ENCODE measurements at regions not wholly inside any gene's neighbourhood (a gene's known extent, or its start where the extent isn't known, plus 50 kb on each side); places are given as distances from the start of the nearest gene placed in this dataset.

DNA sequence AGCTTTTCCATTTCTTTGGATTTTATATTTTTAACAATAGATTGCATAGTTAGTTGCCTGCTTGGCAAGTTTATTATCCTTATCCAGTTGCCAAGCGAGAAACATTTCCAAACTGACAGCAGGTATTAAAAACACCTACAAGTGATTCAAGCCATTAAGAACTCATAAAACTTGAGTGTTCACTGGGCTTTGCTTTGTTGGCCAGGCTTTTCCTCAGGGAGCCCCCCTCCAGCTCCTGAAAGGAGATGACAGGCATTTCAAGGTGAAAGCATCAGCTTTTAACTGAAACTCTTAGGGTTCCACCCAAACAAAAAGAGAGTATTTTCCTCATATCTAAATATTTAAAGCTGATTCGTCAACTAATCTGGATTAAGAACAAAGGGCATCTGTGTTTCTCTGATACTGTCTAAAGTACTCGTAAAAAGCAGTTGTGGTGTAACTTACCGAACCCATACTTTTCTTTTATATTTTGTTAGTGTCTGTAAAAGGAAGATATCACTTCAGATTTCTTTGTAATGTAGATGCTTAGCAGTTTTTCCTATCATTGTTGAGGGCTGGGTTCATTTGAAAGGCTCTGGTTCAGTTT lies 363.4 kb downstream of the OTOL1 start:
- POLR2A ChIA-PET (ENCODE audit: low non-redundant PET), result no interaction called here

DNA sequence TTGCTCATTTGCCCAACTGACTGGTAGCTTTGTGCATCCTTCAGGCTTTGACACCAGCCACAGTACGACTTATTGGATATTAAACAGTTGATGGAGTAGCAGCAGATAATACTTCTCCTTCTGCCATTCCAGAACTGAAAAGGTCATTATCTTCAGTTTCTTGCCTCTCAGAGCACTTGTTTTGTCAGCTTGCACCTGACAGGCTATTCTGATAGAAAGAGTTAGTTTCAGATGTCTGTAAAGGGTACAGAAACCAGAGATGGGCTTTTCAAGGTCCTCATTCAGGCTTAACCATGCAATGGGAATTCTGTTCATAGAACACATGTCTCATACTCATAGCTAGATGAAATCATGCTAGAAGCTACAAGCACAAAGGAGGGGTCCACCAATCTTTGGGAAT lies 367.2 kb downstream of the OTOL1 start:
- ChIA-PET POLR2A (ENCODE audit: low non-redundant PET) (no interaction called here), CTCF (no interaction called here)
- no peak for DNase-seq (ENCODE audit: low spot score)
- TF ChIP-seq, protein P1, sequence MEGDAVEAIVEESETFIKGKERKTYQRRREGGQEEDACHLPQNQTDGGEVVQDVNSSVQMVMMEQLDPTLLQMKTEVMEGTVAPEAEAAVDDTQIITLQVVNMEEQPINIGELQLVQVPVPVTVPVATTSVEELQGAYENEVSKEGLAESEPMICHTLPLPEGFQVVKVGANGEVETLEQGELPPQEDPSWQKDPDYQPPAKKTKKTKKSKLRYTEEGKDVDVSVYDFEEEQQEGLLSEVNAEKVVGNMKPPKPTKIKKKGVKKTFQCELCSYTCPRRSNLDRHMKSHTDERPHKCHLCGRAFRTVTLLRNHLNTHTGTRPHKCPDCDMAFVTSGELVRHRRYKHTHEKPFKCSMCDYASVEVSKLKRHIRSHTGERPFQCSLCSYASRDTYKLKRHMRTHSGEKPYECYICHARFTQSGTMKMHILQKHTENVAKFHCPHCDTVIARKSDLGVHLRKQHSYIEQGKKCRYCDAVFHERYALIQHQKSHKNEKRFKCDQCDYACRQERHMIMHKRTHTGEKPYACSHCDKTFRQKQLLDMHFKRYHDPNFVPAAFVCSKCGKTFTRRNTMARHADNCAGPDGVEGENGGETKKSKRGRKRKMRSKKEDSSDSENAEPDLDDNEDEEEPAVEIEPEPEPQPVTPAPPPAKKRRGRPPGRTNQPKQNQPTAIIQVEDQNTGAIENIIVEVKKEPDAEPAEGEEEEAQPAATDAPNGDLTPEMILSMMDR (conservative IDR thresholded peaks at IDR 0.05; ENCODE audit: low read depth), result no peak
- H3K27ac ChIP-seq, result no peak overlapping the region

More for the DNA sequence above, 363.4 kb downstream of the OTOL1 start:
- H3K27ac ChIP-seq, result no peak overlapping the region
- CTCF ChIA-PET, result no interaction called here
- TF ChIP-seq, protein P1 (conservative IDR thresholded peaks at IDR 0.05; ENCODE audit: low read depth), result no peak
- DNase-seq (ENCODE audit: low spot score), result no peak

DNA sequence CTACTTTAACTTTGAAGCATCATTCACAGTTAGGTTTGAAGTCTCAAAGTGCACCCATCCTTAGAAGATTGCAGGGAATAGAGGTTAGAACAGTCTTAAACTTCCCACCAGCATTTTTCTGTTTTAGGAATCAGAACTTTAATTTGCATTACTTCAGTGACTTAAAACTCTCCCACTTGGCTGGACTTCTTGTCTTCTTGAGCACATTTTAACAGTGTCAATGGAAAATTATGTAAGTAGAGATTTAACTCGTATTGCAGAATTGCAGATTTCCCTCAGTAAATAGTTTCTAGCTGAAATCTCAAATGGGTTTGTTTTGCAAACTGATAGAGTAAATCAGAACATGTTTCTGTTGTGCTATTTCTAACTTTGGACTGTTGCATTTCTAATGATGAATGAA lies 369.6 kb downstream of the OTOL1 start:
- ChIA-PET CTCF (no interaction called here), POLR2A (ENCODE audit: low non-redundant PET) (no interaction called here)
- TF ChIP-seq, protein P1 (conservative IDR thresholded peaks at IDR 0.05; ENCODE audit: low read depth), result no peak

DNA sequence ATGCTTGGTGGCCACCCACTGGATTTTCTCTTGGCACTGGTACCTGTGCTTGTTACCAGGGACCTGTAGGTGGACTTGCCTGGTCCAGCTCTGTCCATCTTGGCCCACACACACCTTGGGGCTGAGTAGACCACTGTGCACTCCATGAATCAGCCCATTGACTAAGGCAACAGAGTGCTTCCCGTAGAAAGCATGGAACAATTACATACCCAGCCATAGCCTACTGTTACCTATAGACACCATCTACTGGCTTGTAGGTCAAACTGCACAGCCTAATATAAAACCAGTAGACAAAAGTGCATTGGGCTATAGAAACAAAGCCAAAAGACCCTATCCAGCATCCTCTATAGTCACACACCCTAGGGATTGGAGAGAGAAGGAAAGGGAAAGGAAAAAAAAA lies 378.9 kb downstream of the OTOL1 start:
- TF ChIP-seq, protein P1 (conservative IDR thresholded peaks at IDR 0.05; ENCODE audit: low read depth), result no peak
- CTCF ChIA-PET, result interaction anchor here (0.7 kb wide), 1 partner anchor 21 kb away, joined by 4 read pairs; no protein-coding TSS in a partner anchor
- no peak for DNase-seq (ENCODE audit: low spot score)
- POLR2A ChIA-PET (ENCODE audit: low non-redundant PET), result no interaction called here
- no peak overlapping the region for H3K27ac ChIP-seq

More for the DNA sequence above, 369.6 kb downstream of the OTOL1 start:
- DNase-seq (ENCODE audit: low spot score), result no peak
- no peak overlapping the region for H3K27ac ChIP-seq

DNA sequence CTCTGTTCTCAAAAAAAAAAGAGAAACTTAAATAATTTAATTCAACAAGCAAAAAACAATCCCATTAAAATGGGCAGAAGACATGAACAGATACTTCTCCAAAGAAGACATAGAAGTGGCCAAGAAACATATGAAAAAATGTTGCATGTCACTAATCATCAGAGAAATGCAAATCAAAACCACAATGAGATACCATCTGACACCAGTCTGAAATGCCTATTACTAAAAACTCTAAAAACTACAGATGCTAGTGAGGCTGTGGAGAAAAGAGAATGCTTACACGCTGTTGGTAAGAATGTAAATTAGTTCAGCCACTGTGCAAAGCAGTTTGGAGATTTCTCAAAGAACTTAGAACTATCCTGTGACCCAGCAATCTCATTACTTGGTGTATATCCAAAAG lies 382.9 kb downstream of the OTOL1 start:
- ChIA-PET CTCF (no interaction called here), POLR2A (ENCODE audit: low non-redundant PET) (no interaction called here)
- no peak overlapping the region for H3K27ac ChIP-seq
- no peak for DNase-seq (ENCODE audit: low spot score)
- TF ChIP-seq, protein P1 (conservative IDR thresholded peaks at IDR 0.05; ENCODE audit: low read depth), result no peak

DNA sequence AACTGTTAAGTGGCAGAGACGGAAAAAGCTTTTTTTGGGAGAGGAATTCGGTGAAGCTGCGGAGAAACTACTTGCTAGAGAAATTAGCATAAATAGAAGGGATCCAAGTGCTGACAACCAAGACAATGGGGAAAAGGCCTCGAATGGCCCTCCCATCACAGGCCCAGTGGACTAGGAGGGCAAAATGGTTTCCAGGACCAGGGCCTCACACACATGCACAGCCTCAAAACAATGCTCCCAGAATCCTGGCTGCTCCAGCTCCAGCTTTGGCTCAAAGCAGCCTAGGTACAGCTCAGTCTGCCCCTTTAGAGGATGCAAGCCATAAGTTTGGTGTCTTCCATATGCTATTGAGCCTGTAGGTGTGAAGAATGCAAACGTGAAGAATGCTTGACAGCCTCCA lies 388.2 kb downstream of the OTOL1 start:
- DNase-seq (ENCODE audit: low spot score), result no peak
- ChIA-PET CTCF (interaction anchor here (0.6 kb wide), 2 partner anchors 9 to 952 kb away, joined by 4 to 5 read pairs; no protein-coding TSS in a partner anchor), POLR2A (ENCODE audit: low non-redundant PET) (no interaction called here)
- TF ChIP-seq, protein P1 (conservative IDR thresholded peaks at IDR 0.05; ENCODE audit: low read depth), result no peak
- H3K27ac ChIP-seq, result no peak overlapping the region

Data from RWPE1 (cell line).